GM10266 (cell line): ENCODE measurements at regions not wholly inside any gene's neighbourhood (a gene's known extent, or its start where the extent isn't known, plus 50 kb on each side); places are given as distances from the start of the nearest gene placed in this dataset.

Experiments
- DNase-seq: peaks from one replicate; pipeline ENCODE4 v3.0.0; 2012; ENCODE audit errors: extremely low spot score
- CTCF ChIP-seq: IDR thresholded peaks from 2 replicates; pipeline ENCODE4 v1.5.1; 2012; ENCODE audit warnings: mild to moderate bottlenecking, low read depth; ENCODE audit not compliant: control insufficient read depth, insufficient read depth; ENCODE audit errors: missing control alignments

- DNase-seq, result no peak
- no peak for TF ChIP-seq CTCF
These were observed 593.3 kb downstream of the CCSER2 start for GRCh38 chr10:84921701-84922100.

- DNase-seq, result no peak
- no peak for TF ChIP-seq CTCF
These were observed 595.7 kb downstream of the CCSER2 start for GRCh38 chr10:84924131-84924530.

- DNase-seq, result no peak
- no peak for TF ChIP-seq CTCF
These were observed 597.1 kb downstream of the CCSER2 start for GRCh38 chr10:84925495-84925894.

- TF ChIP-seq CTCF, result no peak
- no peak for DNase-seq
These were observed 605.0 kb downstream of the CCSER2 start for GRCh38 chr10:84933402-84933801.

- no peak for DNase-seq
- no peak for TF ChIP-seq CTCF
These were observed 607.4 kb downstream of the CCSER2 start for GRCh38 chr10:84935772-84936171.

- no peak for DNase-seq
These were observed 609.9 kb downstream of the CCSER2 start for GRCh38 chr10:84938117-84938905.

GRCh38 chr10:84943541-84943940, 615.2 kb downstream of the CCSER2 start:
- DNase-seq, result no peak
- no peak for TF ChIP-seq CTCF

More at GRCh38 chr10:84938117-84938905, 609.9 kb downstream of the CCSER2 start:
- no peak for TF ChIP-seq CTCF
